Endothelial cell of umbilical vein (primary cell): ENCODE measurements at regions not wholly inside any gene's neighbourhood (a gene's known extent, or its start where the extent isn't known, plus 50 kb on each side); places are given as distances from the start of the nearest gene placed in this dataset.

Source experiments
- BruUV-seq: library from RNA; stranded (reverse); fragments of 400-500 nt; replicated peaks from 2 replicates; lab custom pipeline; 2021; lab: Mats Ljungman, UMichigan
- CTCF ChIA-PET: fragments of 300-600, 350-600 bp; sonication (Branson Sonifier 250); formaldehyde crosslinking; loops from one replicate; lab custom pipeline; 2021; ENCODE audit warnings: antibody characterized with exemption, inconsistent platforms; lab: Charles Lee
- POLR2A ChIA-PET: fragments of 300-600, 350-600 bp; sonication (Branson Sonifier 250); formaldehyde crosslinking; loops from one replicate; lab custom pipeline; 2021; ENCODE audit warnings: antibody characterized with exemption, inconsistent platforms; lab: Charles Lee
- DNase-seq: peaks from one replicate; pipeline ENCODE4 v3.0.0-alpha.2; 2011; ENCODE audit warnings: low read depth, low spot score
- FAIRE-seq: peaks from 2 replicates; lab custom pipeline; 2011; peaks lifted over from hg19 to GRCh38; lab: Jason Lieb, UNC
- H2AFZ ChIP-seq: 2 replicates; pipeline ENCODE4 v1.6.0; 2012; ENCODE audit warnings: low read depth, low read length, control low read depth, inconsistent platforms
- H3K27ac ChIP-seq: 2 replicates; pipeline ENCODE4 v1.5.1; 2011; ENCODE audit warnings: low read depth, mild to moderate bottlenecking, control low read depth, low read length, moderate library complexity; ENCODE audit not compliant: insufficient read depth
- H3K27me3 ChIP-seq, 2 experiments: 2 replicates each; pipeline versions ENCODE4 v1.6.0 to v1.6.1; 2011; ENCODE audit warnings: low read length in 2 of 2, mixed read lengths in 1 of 2; ENCODE audit not compliant: control insufficient read depth in 2 of 2, insufficient read depth in 2 of 2
- H3K36me3 ChIP-seq, 2 experiments: 2 replicates in 1 of 2; 3 replicates in 1 of 2; pipeline ENCODE4 v1.5.1; 2011; ENCODE audit warnings: low read length in 2 of 2, mild to moderate bottlenecking in 1 of 2, moderate library complexity in 1 of 2; ENCODE audit not compliant: control insufficient read depth in 2 of 2, insufficient read depth in 2 of 2; ENCODE audit errors: extremely low read depth in 1 of 2
- H3K4me1 ChIP-seq: 3 replicates; pipeline ENCODE4 v1.5.1; 2011; ENCODE audit warnings: mild to moderate bottlenecking, low read length; ENCODE audit not compliant: control insufficient read depth, insufficient read depth; ENCODE audit errors: extremely low read depth
- H3K4me2 ChIP-seq: 2 replicates; pipeline ENCODE4 v1.6.1; 2011; ENCODE audit warnings: low read length, control low read depth, mixed read lengths; ENCODE audit not compliant: insufficient read depth
- H3K4me3 ChIP-seq, 3 experiments: fragments of 200-600 bp in 1 of 3; sonication (generic), shearing (Covaris generic) in 1 of 3; replicated peaks in 1 of 3; 2 replicates each; pipeline ENCODE4 v1.5.1; 2011 to 2016; ENCODE audit warnings: control low read depth in 3 of 3, low read length in 3 of 3, mild to moderate bottlenecking in 2 of 3, inconsistent platforms in 1 of 3, low read depth in 1 of 3, moderate library complexity in 1 of 3; ENCODE audit not compliant: insufficient read depth in 1 of 3
- H3K79me2 ChIP-seq: 2 replicates; pipeline ENCODE4 v1.6.0; 2012; ENCODE audit warnings: low read length, inconsistent platforms; ENCODE audit not compliant: control insufficient read depth, insufficient read depth
- H3K9ac ChIP-seq: replicated peaks from 2 replicates; pipeline ENCODE3; 2011; ENCODE audit warnings: low read length, control low read depth; ENCODE audit not compliant: insufficient read depth; ENCODE audit errors: extremely low read depth
- H3K9me1 ChIP-seq: replicated peaks from 3 replicates; pipeline ENCODE4 v1.6.0; 2011; ENCODE audit warnings: mild to moderate bottlenecking, low read length; ENCODE audit not compliant: control insufficient read depth, insufficient read depth; ENCODE audit errors: extremely low read depth
- H3K9me3 ChIP-seq: replicated peaks from 2 replicates; pipeline ENCODE4 v1.5.1; 2012; ENCODE audit warnings: low read length, inconsistent platforms; ENCODE audit not compliant: control insufficient read depth, insufficient read depth
- H4K20me1 ChIP-seq: replicated peaks from 2 replicates; pipeline ENCODE3; 2011; ENCODE audit warnings: mild to moderate bottlenecking, low read length; ENCODE audit not compliant: control insufficient read depth, insufficient read depth; ENCODE audit errors: extremely low read depth
- CTCF ChIP-seq, 2 donors: IDR thresholded peaks; 1 replicate in 1 of 2; 2 replicates in 1 of 2; pipeline ENCODE4 v1.5.1; 2011; ENCODE audit warnings: low read length in 2 of 2, mild to moderate bottlenecking in 2 of 2, moderate library complexity in 2 of 2, control low read depth in 1 of 2, inconsistent platforms in 1 of 2, low read depth in 1 of 2; ENCODE audit not compliant: insufficient read depth in 1 of 2; ENCODE audit errors: extremely low read depth in 1 of 2
- EZH2 ChIP-seq: IDR thresholded peaks from 2 replicates; pipeline ENCODE4 v1.6.1; 2012; ENCODE audit warnings: borderline replicate concordance, low read depth, mild to moderate bottlenecking, moderate library complexity, low read length, inconsistent platforms; ENCODE audit not compliant: severe bottlenecking
- FOS ChIP-seq: IDR thresholded peaks from 2 replicates; pipeline ENCODE4 v1.6.1; 2011; ENCODE audit warnings: mild to moderate bottlenecking, low read length, moderate library complexity, borderline replicate concordance; ENCODE audit not compliant: insufficient read depth
- GATA2 ChIP-seq: IDR thresholded peaks from 2 replicates; pipeline ENCODE4 v1.7.0; 2011; ENCODE audit warnings: low read depth, mild to moderate bottlenecking, moderate library complexity, mixed read lengths, low read length; ENCODE audit not compliant: insufficient read length, insufficient read depth
- JUN ChIP-seq: IDR thresholded peaks from 2 replicates; pipeline ENCODE4 v1.6.1; 2011; ENCODE audit warnings: borderline replicate concordance, low read depth; ENCODE audit not compliant: insufficient read length, insufficient read depth
- MYC ChIP-seq: IDR thresholded peaks from one replicate; pipeline ENCODE4 v1.6.1; 2011; ENCODE audit warnings: mild to moderate bottlenecking, low read depth, low read length
- POLR2A ChIP-seq: IDR thresholded peaks from 2 replicates; pipeline ENCODE4 v1.6.1; 2012; ENCODE audit warnings: low read depth, mild to moderate bottlenecking, control low read depth, low read length
- POLR2AphosphoS5 ChIP-seq: IDR thresholded peaks from 2 replicates; pipeline ENCODE4 v1.6.1; 2012; ENCODE audit warnings: low read depth, mild to moderate bottlenecking, control low read depth, low read length, moderate library complexity; ENCODE audit not compliant: insufficient read depth
- dilution Hi-C: fragments of 300-500 bp; cut with MboI; formaldehyde crosslinking; loops from one replicate; pipeline ENCODE4 v1.15.0; 2019; ENCODE audit warnings: low sequenced_read_pairs; ENCODE audit not compliant: extremely low pct_ligation_motif_present
- intact Hi-C: fragments of 100-400 bp; cut with micrococcal nuclease; formaldehyde crosslinking; loops from one replicate; pipeline ENCODE4 v1.10.0; 2022
- TF ChIP-seq, protein P1 (sequence below): IDR thresholded peaks from 2 replicates; pipeline ENCODE4 v1.6.1; 2011; ENCODE audit not compliant: insufficient read depth, insufficient read length

DNA sequence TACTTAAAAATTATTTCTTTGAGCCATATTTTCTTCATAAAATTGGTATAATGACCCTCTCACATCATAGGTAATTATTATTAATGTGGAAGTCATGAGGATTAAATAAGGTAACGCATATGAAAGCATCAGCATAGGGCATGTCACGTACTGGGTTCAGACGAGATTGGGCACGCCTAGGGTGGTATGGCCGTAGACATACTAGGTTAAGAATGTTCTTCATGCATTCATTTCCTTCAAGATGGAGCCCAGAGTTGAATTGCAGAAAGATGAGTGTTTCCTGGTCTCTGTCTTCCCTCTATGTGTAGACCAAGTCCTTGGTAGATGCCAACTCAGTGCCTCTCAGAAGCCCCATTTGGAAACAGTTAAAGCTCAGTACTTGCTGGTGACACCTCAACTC is 174.1 kb upstream of the CLINT1 start:
- no peaks in the 10 kb centered on the region for H3K36me3 ChIP-seq
- H3K9me3 ChIP-seq: peaks cover 2% of the 10 kb centered on the region
- no peak for FAIRE-seq
- BruUV-seq: no TSS peak
- no peak overlapping the region for H3K27ac ChIP-seq
- no peak overlapping the region for H3K4me2 ChIP-seq
- H3K9me1 ChIP-seq: no peaks in the 10 kb centered on the region
- intact Hi-C loops: no loop called here
- no peaks in the 10 kb centered on the region for H3K27me3 ChIP-seq
- no peak overlapping the region for H3K4me3 ChIP-seq
- no peak for DNase-seq
- dilution Hi-C loops: no loop called here
- no peak for TF ChIP-seq MYC
- TF ChIP-seq POLR2AphosphoS5: no peak
- TF ChIP-seq GATA2: no peak
- no peak for TF ChIP-seq CTCF (IDR thresholded peaks at IDR 0.05; ENCODE audit: extremely low read depth in 1 of 2, insufficient read depth in 1 of 2, low read depth in 1 of 2, low read length in 2 of 2)
- TF ChIP-seq, protein P1, sequence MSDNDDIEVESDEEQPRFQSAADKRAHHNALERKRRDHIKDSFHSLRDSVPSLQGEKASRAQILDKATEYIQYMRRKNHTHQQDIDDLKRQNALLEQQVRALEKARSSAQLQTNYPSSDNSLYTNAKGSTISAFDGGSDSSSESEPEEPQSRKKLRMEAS: no peak
- no peak for TF ChIP-seq EZH2
- no peak for TF ChIP-seq JUN
- TF ChIP-seq FOS: no peak
- TF ChIP-seq POLR2A: no peak
- no peaks in the 10 kb centered on the region for H3K4me1 ChIP-seq
- CTCF ChIA-PET: no interaction called here
- H2AFZ ChIP-seq: no peak overlapping the region
- no peak overlapping the region for H3K9ac ChIP-seq
- no peaks in the 10 kb centered on the region for H4K20me1 ChIP-seq
- H3K79me2 ChIP-seq: no peaks in the 10 kb centered on the region
- POLR2A ChIA-PET: no interaction called here
